CD4-positive, alpha-beta T cell treated with Interleukin-12 subunit alpha and Interleukin-12 subunit beta, for 1 hour (primary cell): ENCODE measurements at regions not wholly inside any gene's neighbourhood (a gene's known extent, or its start where the extent isn't known, plus 50 kb on each side); places are given as distances from the start of the nearest gene placed in this dataset.

Experiments
- DNase-seq: peaks from one replicate; pipeline ENCODE4 v3.0.0-alpha.2; 2020

- DNase-seq, result no peak
These were observed 973.1 kb downstream of the TMEM182 start for GRCh38 chr2:103734911-103735310.

- no peak for DNase-seq
These were observed 976.3 kb downstream of the TMEM182 start for GRCh38 chr2:103738108-103738507.

GRCh38 chr2:103738606-103739005 lies 976.8 kb downstream of the TMEM182 start:
- DNase-seq, result no peak

- DNase-seq, result no peak
These were observed 977.4 kb downstream of the TMEM182 start for GRCh38 chr2:103739186-103739585.

GRCh38 chr2:103739921-103740320 lies 978.1 kb downstream of the TMEM182 start:
- DNase-seq, result no peak

- no peak for DNase-seq
These were observed 978.8 kb downstream of the TMEM182 start for GRCh38 chr2:103740631-103741030.

GRCh38 chr2:103743195-103743594 lies 981.4 kb downstream of the TMEM182 start:
- DNase-seq, result no peak

- no peak for DNase-seq
These were observed 992.7 kb downstream of the TMEM182 start for GRCh38 chr2:103754530-103754929.

GRCh38 chr2:103773884-103774283 lies 1012.1 kb downstream of the TMEM182 start:
- no peak for DNase-seq

GRCh38 chr2:103780088-103780702 lies 1018.4 kb downstream of the TMEM182 start:
- no peak for DNase-seq

GRCh38 chr2:103781313-103781712 lies 1019.5 kb downstream of the TMEM182 start:
- no peak for DNase-seq

- no peak for DNase-seq
These were observed 1022.4 kb downstream of the TMEM182 start for GRCh38 chr2:103784261-103784660.

- no peak for DNase-seq
These were observed 1023.6 kb downstream of the TMEM182 start for GRCh38 chr2:103785432-103785831.

- no peak for DNase-seq
These were observed 1024.1 kb downstream of the TMEM182 start for GRCh38 chr2:103785956-103786355.

GRCh38 chr2:103788389-103788788 lies 1026.6 kb downstream of the TMEM182 start:
- no peak for DNase-seq

GRCh38 chr2:103788951-103789350 lies 1027.1 kb downstream of the TMEM182 start:
- DNase-seq, result no peak

- no peak for DNase-seq
These were observed 1027.7 kb downstream of the TMEM182 start for GRCh38 chr2:103789381-103790095.

GRCh38 chr2:103792042-103792441 lies 1030.2 kb downstream of the TMEM182 start:
- no peak for DNase-seq

- DNase-seq, result no peak
These were observed 1036.5 kb downstream of the TMEM182 start for GRCh38 chr2:103798291-103798690.

- no peak for DNase-seq
These were observed 1042.2 kb downstream of the TMEM182 start for GRCh38 chr2:103804013-103804412.

- no peak for DNase-seq
These were observed 1043.9 kb downstream of the TMEM182 start for GRCh38 chr2:103805746-103806145.

- no peak for DNase-seq
These were observed 1045.1 kb upstream of the POU3F3 start for GRCh38 chr2:103808814-103809213.

- no peak for DNase-seq
These were observed 1044.5 kb upstream of the POU3F3 start for GRCh38 chr2:103809415-103809814.

GRCh38 chr2:103809941-103810441 lies 1043.9 kb upstream of the POU3F3 start:
- DNase-seq, result no peak

- DNase-seq, result no peak
These were observed 1043.0 kb upstream of the POU3F3 start for GRCh38 chr2:103810875-103811274.
